Panc1 (cell line): ENCODE measurements at regions not wholly inside any gene's neighbourhood (a gene's known extent, or its start where the extent isn't known, plus 50 kb on each side); places are given as distances from the start of the nearest gene placed in this dataset.

Experiments used
- ATAC-seq: fragments of 200-7000 bp; cut with Tn5 transposase; 2 replicates; pipeline ENCODE4 v1.9.1; 2020; ENCODE audit warnings: mild to moderate bottlenecking, moderate library complexity
- BruUV-seq: library from RNA; stranded (reverse); fragments of 400-500 nt; replicated peaks from 2 replicates; lab custom pipeline; 2021; lab: Mats Ljungman, UMichigan
- CTCF ChIA-PET: fragments of 300-600 bp; sonication (Branson Sonifier 250); formaldehyde crosslinking; loops from one replicate; lab custom pipeline; 2022; ENCODE audit warnings: antibody characterized with exemption; lab: Charles Lee
- POLR2A ChIA-PET: fragments of 300-600 bp; sonication (Branson Sonifier 250); formaldehyde crosslinking; loops from one replicate; lab custom pipeline; 2022; ENCODE audit warnings: antibody characterized with exemption; lab: Charles Lee
- DNase-seq: peaks from one replicate; pipeline ENCODE4 v3.0.0-alpha.2; 2010; ENCODE audit warnings: low read depth, low spot score
- H3K27ac ChIP-seq: 2 replicates; pipeline ENCODE4 v1.5.1; 2011; ENCODE audit warnings: mild to moderate bottlenecking, low read length, inconsistent platforms
- H3K27me3 ChIP-seq: fragments of 200-500 bp; sonication (Bioruptor generic); 2 replicates; pipeline ENCODE4 v1.6.0; 2014; ENCODE audit warnings: low read length, inconsistent platforms; ENCODE audit not compliant: control insufficient read depth, insufficient read depth
- H3K36me3 ChIP-seq: fragments of 200-500 bp; sonication (Bioruptor generic); 2 replicates; pipeline ENCODE4 v1.5.1; 2014; ENCODE audit warnings: inconsistent platforms, mild to moderate bottlenecking, low read length, moderate library complexity; ENCODE audit not compliant: control insufficient read depth, insufficient read depth
- H3K4me1 ChIP-seq: 2 replicates; pipeline ENCODE4 v1.5.1; 2011; ENCODE audit warnings: inconsistent platforms, mild to moderate bottlenecking, low read length, moderate library complexity; ENCODE audit not compliant: control insufficient read depth, insufficient read depth
- H3K4me3 ChIP-seq, 2 experiments: 2 replicates each; pipeline ENCODE4 v1.5.1; 2011 to 2012; ENCODE audit warnings: low read depth in 2 of 2, low read length in 2 of 2, mild to moderate bottlenecking in 2 of 2, inconsistent platforms in 1 of 2, moderate library complexity in 1 of 2
- H3K9me3 ChIP-seq: fragments of 200-500 bp; sonication (Bioruptor generic); 2 replicates; pipeline ENCODE4 v1.5.1; 2014; ENCODE audit warnings: low read depth, mild to moderate bottlenecking, inconsistent platforms, low read length, moderate library complexity; ENCODE audit not compliant: control insufficient read depth, insufficient read depth
- POLR2AphosphoS5 ChIP-seq: IDR thresholded peaks from 2 replicates; pipeline ENCODE4 v1.6.1; 2012; ENCODE audit warnings: mild to moderate bottlenecking, low read depth, low read length, moderate library complexity
- SIN3A ChIP-seq: IDR thresholded peaks from 2 replicates; pipeline ENCODE4 v1.6.1; 2012; ENCODE audit warnings: low read depth, mild to moderate bottlenecking, low read length, moderate library complexity, borderline replicate concordance; ENCODE audit not compliant: insufficient read depth
- TCF7L2 ChIP-seq: IDR thresholded peaks from 2 replicates; pipeline ENCODE4 v1.6.1; 2011; ENCODE audit warnings: mild to moderate bottlenecking, low read depth, low read length, inconsistent platforms
- in situ Hi-C: cut with HindIII; loops from 2 replicates; pipeline ENCODE4 v1.10.0; 2016; ENCODE audit warnings: low sequenced_read_pairs, low pct_unique_long_range_greater_than_20kb
- intact Hi-C: fragments of 100-400 bp; cut with micrococcal nuclease; formaldehyde crosslinking; loops from one replicate; pipeline ENCODE4 v1.10.0; 2022; ENCODE audit not compliant: unreplicated experiment
- TF ChIP-seq, protein P1 (sequence below): fragments of 450-650 bp; IDR thresholded peaks from 2 replicates; pipeline ENCODE4 v1.5.1; 2017; ENCODE audit warnings: mild to moderate bottlenecking
- TF ChIP-seq, protein P2 (sequence below), 2 experiments: IDR thresholded peaks; 2 replicates each; pipeline ENCODE4 v1.6.1; 2011 to 2012; ENCODE audit warnings: low read depth in 2 of 2, control low read depth in 1 of 2, low read length in 1 of 2, mild to moderate bottlenecking in 1 of 2, moderate library complexity in 1 of 2; ENCODE audit not compliant: insufficient read depth in 1 of 2

DNA sequence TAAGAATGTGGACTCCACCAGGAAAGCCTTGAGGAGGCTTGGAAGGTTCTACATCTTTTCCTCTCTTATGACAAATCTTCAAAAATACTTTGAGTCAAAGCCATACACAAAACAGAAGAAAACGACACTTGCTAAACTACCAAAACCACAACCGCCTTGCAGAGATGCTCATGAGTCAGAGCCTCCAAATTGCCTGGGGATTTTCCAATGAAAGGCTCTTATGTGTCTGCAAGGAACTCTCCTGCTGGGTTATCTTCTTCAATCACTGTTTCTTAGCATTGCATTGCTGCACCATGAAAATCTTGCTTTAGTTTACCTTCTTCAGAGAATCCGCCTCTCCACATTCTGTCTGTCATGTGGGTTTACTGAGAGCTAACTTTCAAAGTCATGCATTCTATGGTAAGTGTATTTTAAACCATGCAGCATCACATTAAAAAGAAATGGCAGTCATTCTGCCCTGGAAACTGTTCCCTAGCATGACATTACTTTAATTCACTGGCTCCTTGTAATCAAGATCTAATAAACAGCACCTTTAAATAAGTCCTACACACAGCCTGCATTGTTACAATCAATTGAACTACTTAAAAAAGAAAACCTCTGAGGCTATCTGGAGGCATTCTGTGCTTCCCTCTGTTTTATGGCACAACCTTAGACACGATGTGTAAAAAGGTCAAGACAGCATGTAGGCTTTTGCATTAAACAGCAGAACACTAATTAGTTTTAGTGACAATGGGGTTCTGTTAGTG, 210.0 kb upstream of the FOXD3 start:
- in situ Hi-C loops, result no loop called here

DNA sequence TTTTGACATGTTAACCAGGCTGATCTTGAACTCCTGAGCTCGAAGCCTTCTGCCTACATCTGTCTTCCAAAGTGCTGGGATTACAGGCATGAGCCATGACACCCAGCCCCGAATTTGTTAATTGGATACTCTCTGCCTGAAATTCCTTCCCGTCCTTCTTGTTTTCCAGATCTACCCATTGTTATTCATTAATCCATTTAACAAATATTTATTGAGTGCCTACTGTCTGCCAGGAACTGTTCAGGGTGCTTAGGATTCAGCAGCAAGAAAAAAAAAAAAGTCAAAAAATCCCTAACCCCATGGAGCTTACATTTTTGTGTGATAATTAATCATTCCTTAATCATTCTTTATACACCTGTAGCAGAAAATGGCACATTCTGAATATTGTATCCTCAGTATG, 206.8 kb upstream of the FOXD3 start:
- no peak for TF ChIP-seq TCF7L2
- TF ChIP-seq, protein P1, sequence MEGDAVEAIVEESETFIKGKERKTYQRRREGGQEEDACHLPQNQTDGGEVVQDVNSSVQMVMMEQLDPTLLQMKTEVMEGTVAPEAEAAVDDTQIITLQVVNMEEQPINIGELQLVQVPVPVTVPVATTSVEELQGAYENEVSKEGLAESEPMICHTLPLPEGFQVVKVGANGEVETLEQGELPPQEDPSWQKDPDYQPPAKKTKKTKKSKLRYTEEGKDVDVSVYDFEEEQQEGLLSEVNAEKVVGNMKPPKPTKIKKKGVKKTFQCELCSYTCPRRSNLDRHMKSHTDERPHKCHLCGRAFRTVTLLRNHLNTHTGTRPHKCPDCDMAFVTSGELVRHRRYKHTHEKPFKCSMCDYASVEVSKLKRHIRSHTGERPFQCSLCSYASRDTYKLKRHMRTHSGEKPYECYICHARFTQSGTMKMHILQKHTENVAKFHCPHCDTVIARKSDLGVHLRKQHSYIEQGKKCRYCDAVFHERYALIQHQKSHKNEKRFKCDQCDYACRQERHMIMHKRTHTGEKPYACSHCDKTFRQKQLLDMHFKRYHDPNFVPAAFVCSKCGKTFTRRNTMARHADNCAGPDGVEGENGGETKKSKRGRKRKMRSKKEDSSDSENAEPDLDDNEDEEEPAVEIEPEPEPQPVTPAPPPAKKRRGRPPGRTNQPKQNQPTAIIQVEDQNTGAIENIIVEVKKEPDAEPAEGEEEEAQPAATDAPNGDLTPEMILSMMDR, result no peak
- TF ChIP-seq SIN3A, result no peak
- TF ChIP-seq, protein P2, sequence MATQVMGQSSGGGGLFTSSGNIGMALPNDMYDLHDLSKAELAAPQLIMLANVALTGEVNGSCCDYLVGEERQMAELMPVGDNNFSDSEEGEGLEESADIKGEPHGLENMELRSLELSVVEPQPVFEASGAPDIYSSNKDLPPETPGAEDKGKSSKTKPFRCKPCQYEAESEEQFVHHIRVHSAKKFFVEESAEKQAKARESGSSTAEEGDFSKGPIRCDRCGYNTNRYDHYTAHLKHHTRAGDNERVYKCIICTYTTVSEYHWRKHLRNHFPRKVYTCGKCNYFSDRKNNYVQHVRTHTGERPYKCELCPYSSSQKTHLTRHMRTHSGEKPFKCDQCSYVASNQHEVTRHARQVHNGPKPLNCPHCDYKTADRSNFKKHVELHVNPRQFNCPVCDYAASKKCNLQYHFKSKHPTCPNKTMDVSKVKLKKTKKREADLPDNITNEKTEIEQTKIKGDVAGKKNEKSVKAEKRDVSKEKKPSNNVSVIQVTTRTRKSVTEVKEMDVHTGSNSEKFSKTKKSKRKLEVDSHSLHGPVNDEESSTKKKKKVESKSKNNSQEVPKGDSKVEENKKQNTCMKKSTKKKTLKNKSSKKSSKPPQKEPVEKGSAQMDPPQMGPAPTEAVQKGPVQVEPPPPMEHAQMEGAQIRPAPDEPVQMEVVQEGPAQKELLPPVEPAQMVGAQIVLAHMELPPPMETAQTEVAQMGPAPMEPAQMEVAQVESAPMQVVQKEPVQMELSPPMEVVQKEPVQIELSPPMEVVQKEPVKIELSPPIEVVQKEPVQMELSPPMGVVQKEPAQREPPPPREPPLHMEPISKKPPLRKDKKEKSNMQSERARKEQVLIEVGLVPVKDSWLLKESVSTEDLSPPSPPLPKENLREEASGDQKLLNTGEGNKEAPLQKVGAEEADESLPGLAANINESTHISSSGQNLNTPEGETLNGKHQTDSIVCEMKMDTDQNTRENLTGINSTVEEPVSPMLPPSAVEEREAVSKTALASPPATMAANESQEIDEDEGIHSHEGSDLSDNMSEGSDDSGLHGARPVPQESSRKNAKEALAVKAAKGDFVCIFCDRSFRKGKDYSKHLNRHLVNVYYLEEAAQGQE (IDR thresholded peaks at IDR 0.05; ENCODE audit: insufficient read depth in 1 of 2, low read depth in 2 of 2, low read length in 1 of 2), result no peak
- no peak for TF ChIP-seq POLR2AphosphoS5
- Histone ChIP-seq H3K27ac (no peak overlapping the region), H3K9me3 (no peaks in the 10 kb centered on the region), H3K4me1 (no peaks in the 10 kb centered on the region), H3K27me3 (peaks cover 11% of the 10 kb centered on the region; the same call in 1 of the 2 replicates), H3K4me3 (no peak overlapping the region), H3K36me3 (no peaks in the 10 kb centered on the region)
- ChIA-PET CTCF (no interaction called here), POLR2A (no interaction called here)
- BruUV-seq, result no TSS peak
- intact Hi-C loops (no loop called here), in situ Hi-C loops (no loop called here)
- ATAC-seq (no peak), DNase-seq (no peak)

More for the DNA sequence above, 210.0 kb upstream of the FOXD3 start:
- Histone ChIP-seq H3K9me3 (no peaks in the 10 kb centered on the region), H3K4me1 (no peaks in the 10 kb centered on the region), H3K4me3 (no peak overlapping the region), H3K27me3 (peaks cover 11% of the 10 kb centered on the region), H3K36me3 (no peaks in the 10 kb centered on the region), H3K27ac (no peak overlapping the region)
- TF ChIP-seq TCF7L2 (no peak), SIN3A (no peak), POLR2AphosphoS5 (no peak)
- TF ChIP-seq, protein P1, result no peak
- TF ChIP-seq, protein P2 (IDR thresholded peaks at IDR 0.05; ENCODE audit: insufficient read depth in 1 of 2, low read depth in 2 of 2, low read length in 1 of 2), result no peak
- CTCF ChIA-PET, result interaction anchor here (0.7 kb wide), 1 partner anchor 562 kb away, joined by 12 read pairs; no protein-coding TSS in a partner anchor
- ATAC-seq, result peak; percentile 82
- POLR2A ChIA-PET, result no interaction called here
- intact Hi-C loops, result no loop called here
- DNase-seq, result no peak
- no TSS peak for BruUV-seq
